K562 (cell line): ENCODE measurements at regions not wholly inside any gene's neighbourhood (a gene's known extent, or its start where the extent isn't known, plus 50 kb on each side); places are given as distances from the start of the nearest gene placed in this dataset.

Experiments used
- ATAC-seq: fragments of 200-7000 bp; cut with Tn5 transposase; 3 replicates; pipeline ENCODE4 v1.9.1; 2020; ENCODE audit warnings: moderate library complexity
- BruUV-seq: library from RNA; stranded (reverse); fragments of 400-500 nt; replicated peaks from 2 replicates; lab custom pipeline; 2021; lab: Mats Ljungman, UMichigan
- CTCF ChIA-PET: fragments of 300-600 bp; formaldehyde crosslinking; extraction: SDS; loops from one replicate; lab custom pipeline; 2021; ENCODE audit warnings: low intra/inter-chr PET ratio; lab: Yijun Ruan, JAX
- POLR2A ChIA-PET: fragments of 300-600, 350-650 bp; sonication (Branson Sonifier 250); formaldehyde crosslinking; extraction: SDS; loops from one replicate; lab custom pipeline; 2021; ENCODE audit warnings: antibody characterized with exemption, inconsistent platforms; lab: Yijun Ruan, JAX
- DNase-seq, 4 experiments: peaks; one replicate each; pipeline versions ENCODE4 v3.0.0 to v3.0.0-alpha.2; 2011 to 2018; ENCODE audit warnings: low spot score in 3 of 4, mixed read lengths in 3 of 4; ENCODE audit errors: extremely low read depth in 1 of 4
- FAIRE-seq: peaks from 2 replicates; lab custom pipeline; 2011; peaks lifted over from hg19 to GRCh38; lab: Jason Lieb, UNC
- H2AFZ ChIP-seq: 2 replicates; pipeline ENCODE4 v1.6.0; 2011; ENCODE audit warnings: low read depth, low read length, control low read depth, inconsistent platforms
- H3K27ac ChIP-seq: fragments of 200-600 bp; 3 replicates; pipeline ENCODE4 v1.8.0; 2011; ENCODE audit warnings: low read depth, mild to moderate bottlenecking, control low read depth, inconsistent platforms, low read length, moderate library complexity, mixed read lengths; ENCODE audit errors: extremely low read depth
- H3K27me3 ChIP-seq, 2 experiments: fragments of 300-600 bp in 1 of 2; 2 replicates in 1 of 2; 3 replicates in 1 of 2; pipeline versions ENCODE4 v1.6.0 to v1.8.0; 2011; ENCODE audit warnings: inconsistent platforms in 2 of 2, low read length in 2 of 2, mild to moderate bottlenecking in 1 of 2, mixed read lengths in 1 of 2, moderate library complexity in 1 of 2; ENCODE audit not compliant: control insufficient read depth in 2 of 2, insufficient read depth in 2 of 2
- H3K36me3 ChIP-seq: fragments of 300-600 bp; 3 replicates; pipeline ENCODE4 v1.8.0; 2011; ENCODE audit warnings: mild to moderate bottlenecking, low read length, inconsistent platforms; ENCODE audit not compliant: control insufficient read depth, insufficient read depth
- H3K4me1 ChIP-seq, 2 experiments: fragments of 200-600 bp in 1 of 2; replicated peaks in 1 of 2; 2 replicates in 1 of 2; 3 replicates in 1 of 2; pipeline versions ENCODE4 v1.5.1 to v1.8.0; 2011; ENCODE audit warnings: inconsistent platforms in 2 of 2, low read length in 2 of 2, mild to moderate bottlenecking in 1 of 2, mixed read lengths in 1 of 2, moderate library complexity in 1 of 2; ENCODE audit not compliant: control insufficient read depth in 2 of 2, insufficient read depth in 2 of 2
- H3K4me2 ChIP-seq: 2 replicates; pipeline ENCODE4 v1.6.1; 2011; ENCODE audit warnings: low read length, control low read depth, inconsistent platforms, mixed read lengths; ENCODE audit not compliant: insufficient read depth
- H3K4me3 ChIP-seq: fragments of 200-600 bp; sonication (generic), shearing (Covaris generic); 2 replicates; pipeline ENCODE4 v1.5.1; 2016; ENCODE audit warnings: control low read depth, inconsistent platforms
- H3K79me2 ChIP-seq: fragments of 200-600 bp; 3 replicates; pipeline ENCODE4 v1.8.0; 2011; ENCODE audit warnings: low read length, inconsistent platforms; ENCODE audit not compliant: control insufficient read depth, insufficient read depth
- H3K9ac ChIP-seq, 2 experiments: 2 replicates each; pipeline versions ENCODE4 v1.6.0 to v1.6.1; 2011; ENCODE audit warnings: low read depth in 2 of 2, low read length in 2 of 2, control low read depth in 1 of 2, inconsistent platforms in 1 of 2, mild to moderate bottlenecking in 1 of 2, mixed read lengths in 1 of 2; ENCODE audit not compliant: insufficient read depth in 1 of 2
- H3K9me1 ChIP-seq: one replicate; pipeline ENCODE4 v1.6.0; 2011; ENCODE audit warnings: inconsistent platforms, mild to moderate bottlenecking, low read length, moderate library complexity; ENCODE audit not compliant: control insufficient read depth, insufficient read depth
- H3K9me3 ChIP-seq: replicated peaks from 2 replicates; pipeline ENCODE4 v1.5.1; 2011; ENCODE audit warnings: low read depth, low read length, inconsistent platforms; ENCODE audit not compliant: control insufficient read depth, insufficient read depth
- H4K20me1 ChIP-seq: replicated peaks from 2 replicates; pipeline ENCODE4 v1.6.1; 2011; ENCODE audit warnings: low read length, inconsistent platforms, mixed read lengths; ENCODE audit not compliant: control insufficient read depth, insufficient read depth
- ARHGAP35 ChIP-seq: fragments of 450-650 bp; IDR thresholded peaks from 2 replicates; pipeline ENCODE4 v1.6.1; 2018; ENCODE audit not compliant: partially characterized antibody
- CBFA2T2 ChIP-seq: fragments of 450-650 bp; conservative IDR thresholded peaks from 2 replicates; pipeline ENCODE4 v1.6.1; 2017; ENCODE audit warnings: mild to moderate bottlenecking
- ELF1 ChIP-seq: fragments of 200-800 bp; sonication (Bioruptor generic); IDR thresholded peaks from 2 replicates; pipeline ENCODE4 v1.6.1; 2016; ENCODE audit warnings: missing genetic modification characterization, missing compliant biosample characterization
- GATAD2B ChIP-seq: fragments of 450-650 bp; IDR thresholded peaks from 2 replicates; pipeline ENCODE4 v1.6.1; 2017; ENCODE audit warnings: mild to moderate bottlenecking, borderline replicate concordance
- JUNB ChIP-seq: fragments of 450-650 bp; formaldehyde crosslinking; conservative IDR thresholded peaks from 2 replicates; pipeline ENCODE4 v1.4.0; 2020; ENCODE audit warnings: mild to moderate bottlenecking
- JUND ChIP-seq, 2 experiments: IDR thresholded peaks; 2 replicates in 1 of 2; 3 replicates in 1 of 2; pipeline ENCODE4 v1.6.1; 2011; ENCODE audit warnings: borderline replicate concordance in 2 of 2, low read depth in 2 of 2, low read length in 2 of 2, improper control_type of control experiment in 1 of 2, missing biosample characterization in 1 of 2, missing genetic modification characterization in 1 of 2, missing genetic modification reagents in 1 of 2
- L3MBTL2 ChIP-seq: fragments of 450-650 bp; IDR thresholded peaks from 2 replicates; pipeline ENCODE4 v1.6.1; 2016; ENCODE audit warnings: mild to moderate bottlenecking, moderate library complexity
- MXI1 ChIP-seq: IDR thresholded peaks from 2 replicates; pipeline ENCODE4 v1.6.1; 2011; ENCODE audit warnings: low read depth, mild to moderate bottlenecking, improper control_type of control experiment, low read length
- NCOR1 ChIP-seq: fragments of 450-650 bp; IDR thresholded peaks from 2 replicates; pipeline ENCODE4 v1.6.1; 2016; ENCODE audit warnings: mild to moderate bottlenecking, moderate library complexity
- SAFB2 ChIP-seq: fragments of 200-400 bp; formaldehyde crosslinking; IDR thresholded peaks from 2 replicates; pipeline ENCODE4 v1.6.1; 2018; ENCODE audit warnings: borderline replicate concordance, low read length, low read depth, moderate library complexity; ENCODE audit not compliant: severe bottlenecking
- ZNF354B ChIP-seq: fragments of 250-450 bp; sonication (Bioruptor Pico); IDR thresholded peaks from 2 replicates; pipeline ENCODE4 v1.4.0; 2020
- ZNF408 ChIP-seq: fragments of 250-450 bp; sonication (Bioruptor Pico); IDR thresholded peaks from 2 replicates; pipeline ENCODE4 v1.4.0; 2020; ENCODE audit warnings: low read depth, mild to moderate bottlenecking, moderate library complexity
- ZNF586 ChIP-seq: fragments of 450-650 bp; formaldehyde crosslinking; conservative IDR thresholded peaks from 2 replicates; pipeline ENCODE4 v1.4.0; 2020; ENCODE audit warnings: mild to moderate bottlenecking, moderate library complexity
- WGBS: fragments of 100-300 bp; shearing (Covaris generic); methylation state at CpG from one replicate; pipeline ENCODE4 v1.1.6; 2016; ENCODE audit warnings: low coverage, mixed read lengths; ENCODE audit not compliant: insufficient coverage; ENCODE audit errors: missing lambda C conversion rate; 5-methylcytosine and 5-hydroxymethylcytosine counted together
- in situ Hi-C: fragments of 300-500 bp; cut with MboI; formaldehyde crosslinking; loops from 4 replicates; pipeline ENCODE4 v1.15.0; 2018; ENCODE audit warnings: inconsistent platforms, mixed read lengths
- intact Hi-C: fragments of 100-400 bp; cut with micrococcal nuclease; formaldehyde crosslinking; loops from 2 replicates; pipeline ENCODE4 v1.14.2; 2022
- TF ChIP-seq, protein P1 (sequence below): sonication (generic); formaldehyde crosslinking; IDR thresholded peaks from 2 replicates; pipeline ENCODE4 v1.8.0; 2022; ENCODE audit warnings: mild to moderate bottlenecking, low read depth, missing genetic modification reagents

DNA sequence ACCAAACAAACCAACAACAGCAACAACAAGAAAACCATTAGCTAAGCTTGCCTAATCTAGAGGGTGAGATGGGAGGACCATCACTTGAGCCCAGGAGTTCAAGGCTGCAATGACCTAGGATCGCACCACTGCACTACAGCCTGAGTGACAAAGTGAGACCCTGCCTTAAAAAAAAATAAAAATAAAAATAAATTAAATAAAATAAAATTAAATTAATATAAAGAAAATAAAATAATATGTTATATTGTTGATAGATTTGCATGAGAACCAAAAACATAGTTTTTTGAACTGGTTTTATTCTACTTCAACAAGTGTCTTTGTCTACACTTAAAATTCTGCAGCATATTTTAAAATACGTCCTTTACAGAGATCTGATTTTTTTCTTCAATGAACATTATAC, 2683.1 kb downstream of the ARAP2 start:
- intact Hi-C loops = no loop called here
- H3K9ac ChIP-seq = no peak overlapping the region
- no peak for TF ChIP-seq GATAD2B
- no peak for FAIRE-seq
- POLR2A ChIA-PET = no interaction called here
- H3K27ac ChIP-seq = no peak overlapping the region
- H3K4me2 ChIP-seq = no peak overlapping the region
- in situ Hi-C loops = no loop called here
- DNase-seq = no peak
- no TSS peak for BruUV-seq
- no peaks in the 10 kb centered on the region for H3K36me3 ChIP-seq
- CTCF ChIA-PET = no interaction called here
- H3K4me1 ChIP-seq = no peaks in the 10 kb centered on the region
- H4K20me1 ChIP-seq = no peaks in the 10 kb centered on the region
- H2AFZ ChIP-seq = no peak overlapping the region
- ATAC-seq = no peak
- no peaks in the 10 kb centered on the region for H3K79me2 ChIP-seq
- H3K9me3 ChIP-seq = no peaks in the 10 kb centered on the region
- 6% methylated on average over 2 of the region's 2 CpGs for WGBS
- H3K4me3 ChIP-seq = no peak overlapping the region
- H3K9me1 ChIP-seq = no peaks in the 10 kb centered on the region
- no peaks in the 10 kb centered on the region for H3K27me3 ChIP-seq

- no peak overlapping the region for H2AFZ ChIP-seq
- in situ Hi-C loops (no loop called here), intact Hi-C loops (no loop called here)
- FAIRE-seq = no peak
- peak in 1 of 4 experiments; percentile 6 for DNase-seq
- ChIA-PET CTCF (no interaction called here), POLR2A (no interaction called here)
- no peak for ATAC-seq
- TF ChIP-seq MXI1 = no peak
- TF ChIP-seq JUND (IDR thresholded peaks at IDR 0.05; ENCODE audit: borderline replicate concordance, low read depth, low read length) = no peak
- TF ChIP-seq JUND (tag; IDR thresholded peaks at IDR 0.05; ENCODE audit: borderline replicate concordance, low read depth, low read length) = no peak
- no peak for TF ChIP-seq ARHGAP35
- no peak for TF ChIP-seq ELF1 (tag)
- TF ChIP-seq ZNF354B (CRISPR knock-in tag) = no peak
- no peak for TF ChIP-seq L3MBTL2
- TF ChIP-seq, protein P1, sequence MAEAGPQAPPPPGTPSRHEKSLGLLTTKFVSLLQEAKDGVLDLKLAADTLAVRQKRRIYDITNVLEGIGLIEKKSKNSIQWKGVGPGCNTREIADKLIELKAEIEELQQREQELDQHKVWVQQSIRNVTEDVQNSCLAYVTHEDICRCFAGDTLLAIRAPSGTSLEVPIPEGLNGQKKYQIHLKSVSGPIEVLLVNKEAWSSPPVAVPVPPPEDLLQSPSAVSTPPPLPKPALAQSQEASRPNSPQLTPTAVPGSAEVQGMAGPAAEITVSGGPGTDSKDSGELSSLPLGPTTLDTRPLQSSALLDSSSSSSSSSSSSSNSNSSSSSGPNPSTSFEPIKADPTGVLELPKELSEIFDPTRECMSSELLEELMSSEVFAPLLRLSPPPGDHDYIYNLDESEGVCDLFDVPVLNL (CRISPR knock-in tag) = no peak
- TF ChIP-seq ZNF586 (CRISPR knock-in tag) = no peak
- TF ChIP-seq JUNB (CRISPR knock-in tag) = no peak
- no peak for TF ChIP-seq NCOR1
- TF ChIP-seq SAFB2 = no peak
- TF ChIP-seq ZNF408 (CRISPR knock-in tag) = no peak
- TF ChIP-seq CBFA2T2 = no peak
- no peaks in the 10 kb centered on the region for H3K27me3 ChIP-seq
- BruUV-seq = no TSS peak
- no peaks in the 10 kb centered on the region for H3K4me1 ChIP-seq
- H4K20me1 ChIP-seq = no peaks in the 10 kb centered on the region
- no peak overlapping the region for H3K4me2 ChIP-seq
- H3K9me1 ChIP-seq = no peaks in the 10 kb centered on the region
- no peaks in the 10 kb centered on the region for H3K9me3 ChIP-seq
- no peak overlapping the region for H3K9ac ChIP-seq
- no peaks in the 10 kb centered on the region for H3K79me2 ChIP-seq
- 0% methylated on average over 2 of the region's 2 CpGs for WGBS
- H3K27ac ChIP-seq = no peak overlapping the region
- no peak overlapping the region for H3K4me3 ChIP-seq
- H3K36me3 ChIP-seq = no peaks in the 10 kb centered on the region
Measured at GRCh38 chr4:33566649-33567048, 2677.7 kb downstream of the ARAP2 start.
